HK-2 (cell line): ENCODE measurements at regions not wholly inside any gene's neighbourhood (a gene's known extent, or its start where the extent isn't known, plus 50 kb on each side); places are given as distances from the start of the nearest gene placed in this dataset.
A peak's percentile ranks its signal among the peaks of the same experiment; 100 is the strongest.

Source experiments
- DNase-seq: peaks from one replicate; pipeline ENCODE4 v3.0.0-alpha.2; 2018; ENCODE audit not compliant: unreplicated experiment

GRCh38 chr1:94617134-94617805, 75.7 kb upstream of the F3 start:
- DNase-seq = peak; percentile 41

GRCh38 chr1:94616506-94616905, 74.9 kb upstream of the F3 start:
- DNase-seq = no peak

GRCh38 chr1:94614996-94615395, 73.4 kb upstream of the F3 start:
- no peak for DNase-seq

- no peak for DNase-seq
Observed at GRCh38 chr1:94614168-94614815, 72.7 kb upstream of the F3 start.

GRCh38 chr1:94612525-94613204, 71.1 kb upstream of the F3 start:
- DNase-seq = no peak

- DNase-seq = no peak
Observed at GRCh38 chr1:94611681-94612475, 70.3 kb upstream of the F3 start.

- DNase-seq = no peak
Observed at GRCh38 chr1:94609619-94610018, 68.1 kb upstream of the F3 start.

- DNase-seq = peak; percentile 54
Observed at GRCh38 chr1:94608852-94609530, 67.4 kb upstream of the F3 start.

- peak; percentile 52 for DNase-seq
Observed at GRCh38 chr1:94608142-94608851, 66.7 kb upstream of the F3 start.

- DNase-seq = no peak
Observed at GRCh38 chr1:94607398-94607797, 65.8 kb upstream of the F3 start.

- no peak for DNase-seq
Observed at GRCh38 chr1:94606471-94606870, 64.9 kb upstream of the F3 start.

- DNase-seq = no peak
Observed at GRCh38 chr1:94603663-94604062, 62.1 kb upstream of the F3 start.

- DNase-seq = no peak
Observed at GRCh38 chr1:94602802-94603625, 61.5 kb upstream of the F3 start.

- DNase-seq = no peak
Observed at GRCh38 chr1:94602316-94602715, 60.8 kb upstream of the F3 start.

GRCh38 chr1:94600556-94600955, 59.0 kb upstream of the F3 start:
- no peak for DNase-seq

- no peak for DNase-seq
Observed at GRCh38 chr1:94599095-94599813, 57.7 kb upstream of the F3 start.

GRCh38 chr1:94597701-94598100, 56.1 kb upstream of the F3 start:
- DNase-seq = no peak

- no peak for DNase-seq
Observed at GRCh38 chr1:94596260-94596659, 54.7 kb upstream of the F3 start.

GRCh38 chr1:94595658-94596057, 54.1 kb upstream of the F3 start:
- no peak for DNase-seq

- no peak for DNase-seq
Observed at GRCh38 chr1:94593611-94594010, 52.1 kb upstream of the F3 start.
